HUDEP-2 (cell line): ENCODE measurements at regions not wholly inside any gene's neighbourhood (a gene's known extent, or its start where the extent isn't known, plus 50 kb on each side); places are given as distances from the start of the nearest gene placed in this dataset.

Experiments used
- DNase-seq, 76 experiments: peaks; one replicate each; lab custom pipeline; 2025; ENCODE audit not compliant: unreplicated experiment in 76 of 76; lab: John Stamatoyannopoulos, UW

DNA sequence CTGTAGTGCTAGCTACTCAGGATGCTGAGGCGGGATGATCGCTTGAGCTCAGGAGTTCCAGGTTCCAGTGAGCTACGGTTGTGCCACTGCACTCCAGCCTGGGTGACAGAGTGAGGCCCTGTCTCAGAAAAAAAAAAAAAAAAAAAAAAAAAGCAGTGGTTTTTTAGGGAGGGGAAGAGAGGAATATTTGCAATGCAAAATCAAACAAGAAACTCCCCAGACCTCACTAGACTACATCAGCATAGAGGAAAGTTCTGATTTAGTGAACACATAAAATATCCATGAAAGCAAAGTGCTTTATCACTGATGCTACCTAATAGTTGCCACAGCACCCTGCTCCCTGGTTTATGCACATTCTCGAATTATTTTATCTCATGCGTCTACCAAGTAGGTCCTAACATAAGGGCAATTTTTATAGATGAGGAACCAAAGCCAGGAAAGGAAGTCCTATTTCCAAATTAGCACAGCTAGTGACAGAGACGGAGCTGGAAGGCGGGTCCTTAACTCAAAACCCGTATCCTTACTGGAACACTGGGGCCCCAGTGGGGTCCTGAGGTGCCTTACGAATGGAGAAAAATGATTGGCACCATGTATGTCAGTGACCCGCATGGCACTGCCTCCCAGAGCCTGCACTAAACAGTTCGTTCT is 50.7 kb upstream of the GPR157 start:
- no peak for DNase-seq

DNA sequence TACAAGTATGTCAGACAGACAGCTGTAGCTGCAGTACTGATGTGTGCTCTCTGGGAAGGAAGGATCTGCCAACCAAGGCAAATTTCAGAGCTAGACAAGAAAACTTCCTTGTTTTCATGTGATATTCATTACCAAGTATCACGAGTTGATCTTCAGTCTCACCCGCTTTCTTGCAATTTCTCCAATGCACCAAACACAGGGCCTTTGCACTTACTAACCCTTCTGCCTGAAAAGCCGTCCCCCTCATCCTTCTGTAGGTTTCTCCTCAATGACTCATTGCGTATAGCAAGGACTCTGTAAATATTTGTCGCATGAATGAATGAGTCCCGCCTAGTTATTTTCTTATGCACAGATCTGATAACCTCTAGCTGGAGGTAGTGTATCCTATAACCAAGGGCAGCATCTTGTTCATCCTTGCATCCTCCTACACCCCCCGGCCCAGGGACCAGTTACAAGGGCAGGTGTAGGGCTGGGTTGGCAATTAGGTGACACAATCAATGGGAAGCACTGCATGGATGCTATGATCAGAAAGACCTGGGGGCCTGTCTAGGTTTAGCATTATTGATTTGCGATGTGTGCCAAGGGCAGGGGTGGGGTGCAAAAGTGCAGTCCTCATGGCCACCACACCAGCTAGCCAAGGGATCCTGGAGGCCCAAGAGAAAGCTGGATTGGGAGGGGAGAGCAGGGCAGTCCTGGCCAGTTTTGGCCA is 51.4 kb upstream of the GPR157 start:
- no peak for DNase-seq

DNA sequence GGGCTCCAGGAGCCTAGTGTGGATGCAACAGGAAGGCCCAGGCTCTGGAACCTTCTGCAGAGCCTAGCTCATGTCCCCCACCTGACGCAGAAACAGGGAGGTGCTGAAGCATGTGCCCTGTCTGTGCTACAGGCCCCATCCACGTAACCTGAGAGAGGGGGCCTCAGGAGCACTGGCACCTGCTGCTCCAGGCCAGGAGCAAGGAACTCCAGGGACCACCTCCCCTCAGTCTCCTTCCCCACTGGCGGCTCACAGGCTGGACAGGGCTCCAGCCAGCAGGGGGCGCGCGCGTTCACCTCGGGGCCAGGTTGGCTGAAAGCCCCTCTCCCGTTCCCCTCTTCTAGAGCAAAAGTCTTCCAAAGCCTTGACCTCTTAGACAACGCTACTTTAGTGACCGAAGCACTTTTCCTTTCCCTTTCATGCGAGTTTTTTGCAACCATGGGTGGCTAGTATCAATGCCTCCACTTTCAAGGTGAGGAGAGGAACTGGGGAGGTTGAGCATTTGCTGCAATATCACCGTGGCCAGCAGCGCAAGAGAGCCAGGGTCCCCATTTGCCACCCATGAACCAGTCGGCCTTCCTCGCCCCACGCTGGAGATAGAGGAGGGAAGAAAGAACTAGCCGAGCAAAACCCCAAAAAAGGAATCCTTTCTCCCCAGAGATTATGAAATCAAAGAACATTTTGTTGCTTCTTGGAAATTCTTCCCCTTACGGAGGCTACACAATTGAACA is 52.4 kb upstream of the GPR157 start:
- peak in 27 of 76 experiments; percentile 1 to 59 (median 18) for DNase-seq

DNA sequence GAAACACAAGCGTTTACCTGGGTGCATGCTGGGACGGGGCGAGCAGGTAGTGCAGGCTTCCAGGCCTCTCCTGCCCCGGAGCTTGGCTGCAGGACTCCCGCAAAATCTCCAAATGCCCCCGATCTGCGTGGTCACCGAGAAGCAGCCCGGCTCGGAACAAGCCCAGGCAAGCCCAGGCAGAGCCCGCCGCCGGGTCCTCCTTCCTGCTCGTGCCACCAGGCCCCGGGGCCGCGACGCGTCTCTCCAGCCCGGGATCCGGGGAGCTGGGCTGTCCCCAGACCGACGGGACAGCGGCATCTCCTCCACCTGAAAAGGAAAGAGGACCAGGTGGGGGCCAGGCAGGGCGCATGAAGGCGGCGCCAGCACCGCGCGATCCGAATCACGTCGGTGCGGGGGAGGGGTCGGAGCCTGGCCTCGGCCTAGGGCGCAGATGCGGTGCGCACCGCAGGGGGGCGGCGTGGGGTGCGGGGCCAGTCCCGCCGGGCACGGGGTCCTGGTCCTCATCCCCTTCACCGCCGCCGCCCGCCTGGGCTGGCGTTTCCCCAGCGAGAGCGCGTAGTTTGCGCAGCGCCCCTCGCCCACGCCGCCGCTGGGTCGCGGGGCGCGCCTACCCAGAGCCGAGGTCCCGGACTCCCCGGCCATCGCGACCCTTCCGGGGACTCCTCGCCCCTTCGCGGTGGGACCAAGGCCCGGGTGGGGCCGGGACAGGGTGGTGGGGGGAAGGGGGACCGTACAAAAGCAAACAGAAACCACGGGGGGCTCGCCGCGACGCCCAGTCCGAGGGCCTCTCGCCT is 52.4 kb upstream of the H6PD start:
- DNase-seq, result no peak

DNA sequence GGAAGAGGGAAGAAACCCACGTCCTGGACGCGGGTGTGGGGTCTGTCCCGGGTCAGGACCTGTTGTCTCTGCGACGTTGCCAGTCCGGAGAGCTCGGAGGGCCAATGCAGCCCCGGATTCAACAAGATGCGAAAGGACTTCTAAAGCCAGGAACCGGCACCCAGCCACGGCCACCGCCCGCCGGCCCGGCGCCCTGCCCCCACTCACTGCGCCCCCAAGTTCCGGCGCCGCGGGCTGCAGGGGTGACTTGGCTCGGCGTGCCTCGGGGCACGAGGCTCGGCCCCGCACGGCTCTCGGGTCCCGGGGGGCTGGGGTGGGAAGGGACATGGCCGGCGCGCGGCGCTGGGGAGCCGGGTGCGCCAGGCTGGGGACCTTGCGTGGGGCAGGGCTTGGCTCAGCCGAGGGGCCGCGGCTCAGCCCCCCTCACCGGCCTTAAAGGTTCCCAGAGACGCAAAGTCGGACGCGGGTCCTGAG is 51.8 kb upstream of the H6PD start:
- DNase-seq, result no peak

DNA sequence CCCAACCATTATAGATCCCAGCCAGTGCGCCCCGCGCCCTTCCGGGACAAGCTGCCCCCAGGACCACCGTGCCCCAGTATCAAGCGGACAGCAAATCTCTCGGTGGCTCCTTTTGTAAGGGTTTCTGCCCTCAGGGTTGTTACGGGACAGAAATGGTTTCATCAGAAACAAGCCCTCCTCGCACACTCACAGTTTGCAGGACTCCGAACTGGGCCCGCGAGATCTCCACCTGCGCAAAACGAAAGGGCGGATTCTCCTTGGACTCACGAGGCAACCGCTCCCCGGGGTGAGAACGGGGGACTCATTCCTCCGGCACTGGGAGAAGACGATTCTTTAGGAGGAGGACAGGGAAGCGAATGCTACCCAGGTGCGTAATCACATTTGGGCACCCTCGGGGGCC is 51.1 kb upstream of the H6PD start:
- no peak for DNase-seq

DNA sequence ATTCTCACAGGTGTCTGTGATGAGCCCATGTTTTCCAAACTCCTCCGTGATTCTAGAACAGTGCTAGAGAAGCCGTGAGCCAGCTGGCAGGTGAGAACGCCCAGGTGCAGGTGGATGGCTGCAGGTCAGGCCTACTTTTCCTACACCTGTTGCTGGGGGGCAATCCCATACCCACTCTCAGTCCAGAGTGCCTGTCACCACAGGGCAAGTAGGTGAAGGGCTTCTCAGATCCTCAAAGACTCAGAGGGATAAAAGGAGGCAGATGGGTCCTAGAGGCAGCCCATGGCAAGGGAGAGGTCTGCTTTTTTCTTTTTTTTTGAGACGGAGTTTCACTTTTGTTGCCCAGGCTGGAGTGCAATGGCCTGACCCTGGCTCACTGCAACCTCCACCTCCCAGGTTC is 50.7 kb upstream of the H6PD start:
- no peak for DNase-seq

DNA sequence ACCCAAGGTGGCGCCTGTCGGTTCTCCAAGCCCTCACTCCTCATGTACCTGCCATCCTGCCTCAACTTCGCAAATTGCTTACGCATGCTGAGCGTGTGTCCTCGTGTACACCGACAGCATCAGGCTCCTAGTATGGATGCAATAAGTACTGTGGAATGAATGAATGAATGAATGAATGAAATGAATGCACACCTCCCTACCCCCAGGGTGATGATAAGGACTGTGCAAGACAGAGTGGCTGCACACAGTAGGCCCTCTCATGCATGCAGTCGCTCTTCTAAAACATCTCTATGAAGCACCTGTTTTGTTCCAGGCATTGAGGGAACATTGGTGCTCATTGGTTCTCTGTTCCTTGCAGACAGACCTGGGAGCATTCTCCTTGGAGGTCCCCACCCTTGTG is 49.8 kb upstream of the H6PD start:
- DNase-seq, result no peak
